Brain microvascular endothelial cell (primary cell): ENCODE measurements at regions not wholly inside any gene's neighbourhood (a gene's known extent, or its start where the extent isn't known, plus 50 kb on each side); places are given as distances from the start of the nearest gene placed in this dataset.

Experiments
- DNase-seq: peaks from one replicate; pipeline ENCODE4 v3.0.0-alpha.2; 2020
- H3K27ac ChIP-seq: fragments of 250-450 bp; sonication (Bioruptor Pico); 2 replicates; pipeline ENCODE4 v1.5.1; 2020; ENCODE audit warnings: mild to moderate bottlenecking, moderate library complexity
- H3K27me3 ChIP-seq: fragments of 250-450 bp; sonication (Bioruptor Pico); replicated peaks from 2 replicates; pipeline ENCODE4 v1.5.1; 2020; ENCODE audit warnings: mild to moderate bottlenecking
- H3K36me3 ChIP-seq: fragments of 250-450 bp; sonication (Bioruptor Pico); replicated peaks from 2 replicates; pipeline ENCODE4 v1.5.1; 2020; ENCODE audit warnings: mild to moderate bottlenecking
- H3K4me3 ChIP-seq: 2 replicates; pipeline ENCODE4 v1.5.1; 2011; ENCODE audit warnings: low read depth, mild to moderate bottlenecking, control low read depth, low read length, moderate library complexity
- in situ Hi-C: cut with HindIII; loops from 2 replicates; pipeline ENCODE4 v1.10.0; 2017; ENCODE audit warnings: low sequenced_read_pairs, low pct_ligation_motif_present
- TF ChIP-seq, protein P1 (sequence below): IDR thresholded peaks from 2 replicates; pipeline ENCODE4 v1.5.1; 2011; ENCODE audit warnings: low read depth, mild to moderate bottlenecking, moderate library complexity, low read length, control low read depth, inconsistent platforms; ENCODE audit errors: missing control alignments

DNA sequence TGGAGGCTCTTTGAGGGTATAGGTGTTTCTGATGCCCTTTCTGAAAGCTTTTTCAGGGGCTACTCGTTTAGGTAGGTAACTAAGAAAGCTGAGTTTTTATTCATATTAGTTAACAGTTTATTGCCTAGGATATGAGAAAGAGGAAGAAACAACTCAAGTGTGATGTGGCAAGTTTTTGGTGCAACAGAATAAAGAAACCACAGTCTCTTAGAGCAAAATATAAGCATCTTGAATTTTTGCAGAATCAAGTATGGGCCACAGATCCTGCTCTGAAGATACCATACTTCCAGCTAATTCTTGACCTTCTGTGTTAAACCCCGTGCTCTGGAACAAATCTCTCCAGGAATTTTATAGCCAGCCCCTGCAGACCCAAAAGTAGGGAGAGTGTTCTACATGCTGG, 147.7 kb upstream of the SLC1A4 start:
- Histone ChIP-seq H3K27me3 (no peaks in the 10 kb centered on the region), H3K36me3 (no peaks in the 10 kb centered on the region), H3K4me3 (no peak overlapping the region), H3K27ac (no peak overlapping the region)
- in situ Hi-C loops = no loop called here
- DNase-seq = no peak
- TF ChIP-seq, protein P1, sequence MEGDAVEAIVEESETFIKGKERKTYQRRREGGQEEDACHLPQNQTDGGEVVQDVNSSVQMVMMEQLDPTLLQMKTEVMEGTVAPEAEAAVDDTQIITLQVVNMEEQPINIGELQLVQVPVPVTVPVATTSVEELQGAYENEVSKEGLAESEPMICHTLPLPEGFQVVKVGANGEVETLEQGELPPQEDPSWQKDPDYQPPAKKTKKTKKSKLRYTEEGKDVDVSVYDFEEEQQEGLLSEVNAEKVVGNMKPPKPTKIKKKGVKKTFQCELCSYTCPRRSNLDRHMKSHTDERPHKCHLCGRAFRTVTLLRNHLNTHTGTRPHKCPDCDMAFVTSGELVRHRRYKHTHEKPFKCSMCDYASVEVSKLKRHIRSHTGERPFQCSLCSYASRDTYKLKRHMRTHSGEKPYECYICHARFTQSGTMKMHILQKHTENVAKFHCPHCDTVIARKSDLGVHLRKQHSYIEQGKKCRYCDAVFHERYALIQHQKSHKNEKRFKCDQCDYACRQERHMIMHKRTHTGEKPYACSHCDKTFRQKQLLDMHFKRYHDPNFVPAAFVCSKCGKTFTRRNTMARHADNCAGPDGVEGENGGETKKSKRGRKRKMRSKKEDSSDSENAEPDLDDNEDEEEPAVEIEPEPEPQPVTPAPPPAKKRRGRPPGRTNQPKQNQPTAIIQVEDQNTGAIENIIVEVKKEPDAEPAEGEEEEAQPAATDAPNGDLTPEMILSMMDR = no peak

DNA sequence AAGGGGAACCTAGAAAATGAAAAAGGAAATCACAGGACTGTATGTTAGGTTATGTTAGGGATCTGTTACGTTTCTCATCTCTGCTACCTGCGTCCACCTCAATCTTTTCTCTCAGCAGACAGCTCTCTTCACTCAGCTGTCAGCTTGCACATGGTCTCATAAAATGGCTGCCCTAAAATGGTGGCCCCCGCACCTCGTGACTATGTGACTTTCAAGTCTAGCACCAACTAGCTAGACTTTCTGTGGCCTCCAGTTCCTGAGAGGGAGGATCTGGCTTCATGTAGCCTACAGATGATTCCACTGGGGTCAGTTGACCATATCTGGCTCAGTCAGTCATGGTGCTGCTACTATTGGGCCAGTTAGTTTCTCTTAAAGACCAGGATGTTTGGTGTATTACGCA, 147.2 kb upstream of the SLC1A4 start:
- no peak overlapping the region for H3K27ac ChIP-seq
- TF ChIP-seq, protein P1 = no peak
- no peak overlapping the region for H3K4me3 ChIP-seq
- DNase-seq = no peak
- in situ Hi-C loops = no loop called here
- H3K36me3 ChIP-seq = no peaks in the 10 kb centered on the region
- no peaks in the 10 kb centered on the region for H3K27me3 ChIP-seq

DNA sequence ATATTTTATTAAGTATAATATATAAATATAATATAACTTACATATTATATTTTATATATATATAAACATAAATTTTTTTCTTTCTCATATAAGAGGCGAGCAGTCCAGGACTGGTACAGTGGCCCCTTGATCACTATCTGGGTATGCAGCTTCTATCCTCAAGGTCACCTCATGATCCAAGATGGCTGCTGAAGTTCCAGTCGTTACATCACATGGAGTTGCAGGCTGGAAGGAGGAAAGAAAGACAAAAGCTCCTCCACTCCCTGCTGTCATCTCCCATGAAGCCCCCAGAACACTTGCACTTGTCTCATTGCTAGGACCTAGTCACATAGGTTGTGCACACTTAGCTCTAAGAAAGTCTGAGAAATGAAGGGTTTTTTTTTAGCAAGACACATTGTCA, 145.1 kb upstream of the SLC1A4 start:
- TF ChIP-seq, protein P1 = no peak
- no peak overlapping the region for H3K4me3 ChIP-seq
- no peak for DNase-seq
- in situ Hi-C loops = no loop called here
- H3K27me3 ChIP-seq = no peaks in the 10 kb centered on the region
- H3K36me3 ChIP-seq = no peaks in the 10 kb centered on the region
- H3K27ac ChIP-seq = no peak overlapping the region

DNA sequence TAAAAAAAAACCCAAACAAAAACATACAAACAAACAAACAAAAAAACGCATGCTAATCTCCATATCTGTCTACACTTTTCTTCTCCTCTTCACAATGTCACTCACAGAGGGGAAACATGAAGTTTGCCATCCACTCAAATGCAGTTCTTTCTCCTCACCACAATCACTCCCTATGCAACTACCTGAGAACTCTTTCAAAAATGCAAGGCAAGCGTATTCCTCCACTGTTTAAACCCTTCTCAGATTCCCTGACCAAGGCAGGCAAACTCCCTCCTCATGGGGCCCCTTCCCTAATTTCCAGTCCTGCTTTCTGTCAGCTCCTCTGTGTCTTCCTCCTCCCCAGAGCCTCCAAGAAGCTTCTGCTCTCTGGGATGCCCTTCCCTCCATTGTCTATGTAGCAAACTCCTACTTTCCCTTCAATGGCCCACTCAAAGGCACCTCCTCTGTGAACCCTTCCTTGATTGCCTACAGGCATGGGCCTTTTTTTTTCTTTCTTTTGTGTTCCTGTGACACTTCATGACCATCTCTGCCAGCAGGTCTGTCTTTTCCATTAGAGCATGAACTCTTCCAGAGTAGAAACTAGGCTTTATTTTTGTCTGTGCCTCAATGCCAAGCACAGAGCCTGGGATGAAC, 143.8 kb upstream of the SLC1A4 start:
- Histone ChIP-seq H3K4me3 (no peak overlapping the region), H3K36me3 (no peaks in the 10 kb centered on the region), H3K27ac (no peak overlapping the region), H3K27me3 (no peaks in the 10 kb centered on the region)
- in situ Hi-C loops = no loop called here
- TF ChIP-seq, protein P1 = no peak
- no peak for DNase-seq

DNA sequence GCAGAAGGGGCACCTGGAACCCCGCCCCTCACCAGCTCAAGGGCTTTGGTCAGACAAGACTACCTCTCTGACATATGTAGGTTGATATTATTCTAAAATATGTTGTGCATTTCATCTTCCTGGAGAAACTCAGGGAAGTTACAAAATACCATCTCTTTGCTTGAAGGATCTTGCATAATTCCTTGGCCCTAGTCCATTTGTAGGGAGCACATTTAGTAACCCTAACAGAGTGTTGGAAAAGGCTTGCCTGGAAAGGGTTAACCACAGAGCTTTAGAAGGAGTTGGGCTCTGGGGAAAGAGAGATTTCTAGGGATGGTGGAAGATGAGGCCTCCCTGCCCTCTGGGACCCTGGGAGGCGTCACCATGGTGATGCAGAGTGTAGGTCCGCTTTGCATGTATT, 143.0 kb upstream of the SLC1A4 start:
- no peak for DNase-seq
- in situ Hi-C loops = no loop called here
- no peak overlapping the region for H3K4me3 ChIP-seq
- TF ChIP-seq, protein P1 = no peak
- no peak overlapping the region for H3K27ac ChIP-seq
- no peaks in the 10 kb centered on the region for H3K36me3 ChIP-seq
- H3K27me3 ChIP-seq = no peaks in the 10 kb centered on the region

DNA sequence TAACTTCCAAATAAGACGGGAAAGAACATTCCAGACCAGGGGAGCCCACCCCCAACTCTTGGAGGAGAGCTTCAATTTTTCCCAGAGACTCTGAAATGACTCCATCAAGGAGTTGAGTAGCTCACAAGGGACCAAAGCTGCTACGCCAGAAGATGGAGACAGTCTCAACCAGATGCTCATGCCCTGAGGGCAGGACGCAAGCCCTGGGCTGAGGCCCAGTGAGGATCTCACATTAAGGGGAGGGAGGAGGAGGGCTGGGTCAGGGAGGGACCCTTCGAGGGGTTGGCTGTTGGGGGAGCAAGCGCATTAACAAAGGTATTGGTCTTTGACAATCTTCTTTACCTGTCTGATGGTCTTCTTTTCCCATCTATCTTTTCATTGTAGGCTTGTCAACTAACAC, 141.3 kb upstream of the SLC1A4 start:
- Histone ChIP-seq H3K27me3 (no peaks in the 10 kb centered on the region), H3K27ac (no peak overlapping the region), H3K36me3 (no peaks in the 10 kb centered on the region), H3K4me3 (no peak overlapping the region)
- TF ChIP-seq, protein P1 = no peak
- DNase-seq = no peak
- in situ Hi-C loops = no loop called here
